Common myeloid progenitor, CD34-positive (primary cell): ENCODE measurements at regions not wholly inside any gene's neighbourhood (a gene's known extent, or its start where the extent isn't known, plus 50 kb on each side); places are given as distances from the start of the nearest gene placed in this dataset.

Experiments used
- CTCF ChIA-PET: fragments of 350-600 bp; sonication (Branson Sonifier 250); formaldehyde crosslinking; loops from one replicate; lab custom pipeline; 2021; ENCODE audit warnings: antibody characterized with exemption; lab: Charles Lee
- POLR2A ChIA-PET: fragments of 350-600 bp; sonication (Branson Sonifier 250); formaldehyde crosslinking; loops from one replicate; lab custom pipeline; 2021; ENCODE audit warnings: antibody characterized with exemption; lab: Charles Lee
- DNase-seq, 3 donors: peaks; one replicate each; pipeline versions ENCODE4 v3.0.0 to v3.0.0-alpha.2; 2013
- H3K27ac ChIP-seq, 2 experiments: 1 replicate in 1 of 2; 2 replicates in 1 of 2; pipeline ENCODE4 v1.7.0; 2013; ENCODE audit warnings: inconsistent platforms in 2 of 2, low read length in 2 of 2, mild to moderate bottlenecking in 2 of 2, low read depth in 1 of 2, moderate library complexity in 1 of 2; ENCODE audit not compliant: severe bottlenecking in 2 of 2, insufficient read depth in 1 of 2, poor library complexity in 1 of 2
- H3K27me3 ChIP-seq, 5 experiments: replicated peaks in 2 of 5; 1 replicate in 3 of 5; 2 replicates in 2 of 5; pipeline versions ENCODE4 v1.6.1 to v1.7.0; 2013; ENCODE audit warnings: low read length in 4 of 5, mild to moderate bottlenecking in 2 of 5, moderate library complexity in 2 of 5, inconsistent platforms in 1 of 5; ENCODE audit not compliant: insufficient read depth in 5 of 5, control insufficient read depth in 4 of 5
- H3K36me3 ChIP-seq, 4 experiments: 1 replicate in 2 of 4; 2 replicates in 2 of 4; pipeline versions ENCODE4 v1.6.1 to v1.7.0; 2013; ENCODE audit warnings: low read length in 3 of 4, control low read depth in 1 of 4, mild to moderate bottlenecking in 1 of 4; ENCODE audit not compliant: control insufficient read depth in 4 of 4, insufficient read depth in 4 of 4
- H3K4me1 ChIP-seq, 4 experiments: 1 replicate in 3 of 4; 2 replicates in 1 of 4; pipeline versions ENCODE4 v1.6.1 to v1.7.1; 2013; ENCODE audit warnings: low read length in 3 of 4, mild to moderate bottlenecking in 3 of 4, control low read depth in 1 of 4, inconsistent platforms in 1 of 4, moderate library complexity in 1 of 4; ENCODE audit not compliant: control insufficient read depth in 4 of 4, insufficient read depth in 4 of 4; ENCODE audit errors: control extremely low read depth in 1 of 4
- H3K4me3 ChIP-seq, 7 experiments: 1 replicate in 4 of 7; 2 replicates in 3 of 7; pipeline versions ENCODE4 v1.5.1 to v1.7.0; 2013; ENCODE audit warnings: mild to moderate bottlenecking in 7 of 7, low read length in 6 of 7, moderate library complexity in 6 of 7, inconsistent platforms in 2 of 7, low read depth in 2 of 7, control low read depth in 1 of 7; ENCODE audit not compliant: insufficient read depth in 4 of 7, control insufficient read depth in 1 of 7; ENCODE audit errors: extremely low read depth in 1 of 7
- H3K9me3 ChIP-seq, 5 experiments: 1 replicate in 4 of 5; 2 replicates in 1 of 5; pipeline versions ENCODE4 v1.6.1 to v1.7.1; 2013; ENCODE audit warnings: low read length in 4 of 5, mild to moderate bottlenecking in 2 of 5, inconsistent platforms in 1 of 5, low read depth in 1 of 5, moderate library complexity in 1 of 5; ENCODE audit not compliant: control insufficient read depth in 4 of 5, insufficient read depth in 2 of 5; ENCODE audit errors: control extremely low read depth in 1 of 5
- WGBS: methylation state at CpG from one replicate; pipeline ENCODE4 v1.1.5; 2013; ENCODE audit not compliant: insufficient coverage; 5-methylcytosine and 5-hydroxymethylcytosine counted together

GRCh38 chr12:16415155-16415554 lies 67.7 kb downstream of the MGST1 start:
- no peak for DNase-seq
- Histone ChIP-seq H3K9me3 (no peaks in the 10 kb centered on the region), H3K4me3 (no peak overlapping the region), H3K27me3 (no peaks in the 10 kb centered on the region), H3K4me1 (no peaks in the 10 kb centered on the region), H3K36me3 (no peaks in the 10 kb centered on the region), H3K27ac (no peak overlapping the region)
- ChIA-PET POLR2A (no interaction called here), CTCF (no interaction called here)

- POLR2A ChIA-PET = no interaction called here
- no peak for DNase-seq
- no peak overlapping the region for H3K4me3 ChIP-seq
- no peaks in the 10 kb centered on the region for H3K36me3 ChIP-seq
- CTCF ChIA-PET = no interaction called here
- no peak overlapping the region for H3K27ac ChIP-seq
- H3K9me3 ChIP-seq = no peaks in the 10 kb centered on the region
- H3K27me3 ChIP-seq = no peaks in the 10 kb centered on the region
- H3K4me1 ChIP-seq = no peaks in the 10 kb centered on the region
Measured at GRCh38 chr12:16417058-16417457, 69.6 kb downstream of the MGST1 start.

DNA sequence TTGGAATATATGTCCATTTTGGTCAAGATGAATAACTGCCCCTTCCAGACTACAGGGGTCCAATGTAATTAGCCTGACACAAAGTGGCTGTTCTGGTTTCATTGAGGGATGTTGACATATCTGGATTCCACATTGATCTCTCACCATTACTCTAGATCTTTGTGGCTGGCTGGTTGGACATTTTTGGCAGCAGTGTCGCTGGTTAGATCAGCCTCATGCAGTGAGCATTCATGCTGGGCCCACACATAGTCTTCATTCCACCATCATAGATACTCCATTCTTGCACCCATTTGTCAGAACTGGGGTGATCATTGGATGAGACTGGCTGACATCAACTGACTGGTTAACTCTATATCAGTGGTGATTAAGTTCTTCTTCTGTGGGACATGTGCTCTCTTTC lies 74.4 kb downstream of the MGST1 start:
- Histone ChIP-seq H3K4me3 (no peak overlapping the region), H3K36me3 (no peaks in the 10 kb centered on the region), H3K27ac (no peak overlapping the region), H3K27me3 (no peaks in the 10 kb centered on the region), H3K9me3 (peaks cover 0 to 2% (median 0%) of the 10 kb centered on the region in 5 experiments), H3K4me1 (no peaks in the 10 kb centered on the region)
- CTCF ChIA-PET = no interaction called here
- POLR2A ChIA-PET = no interaction called here
- DNase-seq = no peak
- no CpG with 5 or more reads among the region's 1 CpG for WGBS

DNA sequence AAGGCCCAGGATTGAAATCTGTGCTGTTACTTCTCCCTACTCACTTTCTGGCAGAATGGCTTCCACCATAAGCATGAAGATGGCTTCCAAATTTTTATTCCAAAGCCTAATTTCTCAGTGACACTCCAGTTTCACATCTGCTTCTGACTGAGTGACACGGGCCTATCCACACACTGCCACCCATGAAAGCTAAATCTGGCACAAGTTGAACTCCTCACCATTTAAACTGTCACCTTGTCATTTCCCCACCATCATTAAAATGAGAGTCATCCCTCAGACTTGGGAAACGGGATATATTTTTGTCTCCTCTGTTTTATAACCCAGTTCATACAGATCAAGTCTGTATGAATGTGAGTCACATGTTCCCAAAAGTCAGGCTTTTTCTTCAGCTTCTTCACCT lies 77.1 kb downstream of the MGST1 start:
- Histone ChIP-seq H3K27ac (no peak overlapping the region), H3K27me3 (no peaks in the 10 kb centered on the region), H3K36me3 (no peaks in the 10 kb centered on the region), H3K4me3 (no peak overlapping the region), H3K4me1 (no peaks in the 10 kb centered on the region), H3K9me3 (peaks cover 0 to 2% (median 0%) of the 10 kb centered on the region in 5 experiments)
- WGBS = 81% methylated on average over 1 of the region's 2 CpGs
- no peak for DNase-seq
- ChIA-PET POLR2A (no interaction called here), CTCF (no interaction called here)

DNA sequence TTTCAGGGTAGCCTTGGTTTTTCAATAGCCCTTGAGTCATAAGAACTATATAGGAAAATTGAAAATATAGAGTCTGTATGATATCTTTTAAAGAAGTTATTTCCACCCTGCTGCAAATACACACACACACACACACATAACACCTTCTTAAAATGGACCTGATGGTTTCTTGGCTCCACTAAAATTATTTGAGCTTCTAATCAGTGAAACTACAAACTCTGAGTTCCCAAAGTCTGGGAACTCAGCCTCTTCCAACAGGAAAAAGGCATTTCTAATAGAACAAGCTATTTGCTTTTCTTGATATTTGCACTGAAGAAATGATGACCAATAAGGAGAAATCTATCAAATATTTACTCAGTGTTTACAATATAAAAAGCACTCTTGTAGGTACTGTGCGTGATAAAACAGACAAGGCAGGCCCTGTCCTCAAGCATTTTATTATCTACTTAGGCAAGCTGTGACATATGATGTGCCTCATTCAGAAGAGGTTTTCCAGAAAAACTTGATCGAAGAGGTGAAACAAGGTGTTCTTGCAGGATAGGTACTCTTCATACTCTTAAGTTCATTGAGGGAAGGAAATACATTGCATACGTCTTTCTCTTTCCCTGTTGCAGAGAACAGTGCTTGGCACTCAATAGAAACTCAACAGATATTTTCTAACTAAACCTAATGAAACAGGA lies 88.6 kb downstream of the MGST1 start:
- no peak for DNase-seq
- no peaks in the 10 kb centered on the region for H3K9me3 ChIP-seq
- H3K27ac ChIP-seq = no peak overlapping the region
- ChIA-PET CTCF (no interaction called here), POLR2A (no interaction called here)
- H3K27me3 ChIP-seq = peaks cover 0 to 2% (median 0%) of the 10 kb centered on the region in 5 experiments
- WGBS = 100% methylated on average over 2 of the region's 3 CpGs
- H3K36me3 ChIP-seq = no peaks in the 10 kb centered on the region
- H3K4me1 ChIP-seq = no peaks in the 10 kb centered on the region
- H3K4me3 ChIP-seq = no peak overlapping the region

DNA sequence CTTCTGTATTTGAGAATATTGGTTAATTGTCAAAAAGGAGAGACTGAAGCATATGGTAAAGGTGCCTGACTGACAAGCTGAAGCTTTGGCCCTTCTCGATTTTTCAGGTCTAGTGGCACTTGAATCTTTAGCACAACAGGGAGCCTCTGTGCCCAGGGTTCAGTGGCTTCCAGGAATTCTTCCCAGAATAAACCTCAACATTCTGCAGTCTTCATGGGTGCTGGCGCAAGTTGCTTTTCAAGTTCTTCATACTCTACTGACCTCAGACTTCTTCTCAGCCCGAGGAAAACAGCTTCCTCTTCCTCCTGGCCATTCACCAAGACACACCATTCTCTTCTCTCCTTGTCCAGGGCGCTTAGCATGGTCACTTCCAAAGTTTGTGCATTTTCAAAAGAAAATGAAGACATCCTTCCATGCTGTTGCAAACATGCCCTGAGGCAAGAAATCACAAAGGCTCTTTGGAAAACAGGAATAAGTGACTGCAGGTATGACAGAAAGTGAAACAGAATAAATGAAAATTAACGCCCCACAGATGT lies 89.9 kb downstream of the MGST1 start:
- ChIA-PET CTCF (no interaction called here), POLR2A (no interaction called here)
- 58% methylated on average over 4 of the region's 5 CpGs for WGBS
- no peaks in the 10 kb centered on the region for H3K4me1 ChIP-seq
- no peaks in the 10 kb centered on the region for H3K9me3 ChIP-seq
- H3K27ac ChIP-seq = no peak overlapping the region
- no peak overlapping the region for H3K4me3 ChIP-seq
- no peak for DNase-seq
- no peaks in the 10 kb centered on the region for H3K36me3 ChIP-seq
- H3K27me3 ChIP-seq = peaks cover 0 to 2% (median 0%) of the 10 kb centered on the region in 5 experiments

DNA sequence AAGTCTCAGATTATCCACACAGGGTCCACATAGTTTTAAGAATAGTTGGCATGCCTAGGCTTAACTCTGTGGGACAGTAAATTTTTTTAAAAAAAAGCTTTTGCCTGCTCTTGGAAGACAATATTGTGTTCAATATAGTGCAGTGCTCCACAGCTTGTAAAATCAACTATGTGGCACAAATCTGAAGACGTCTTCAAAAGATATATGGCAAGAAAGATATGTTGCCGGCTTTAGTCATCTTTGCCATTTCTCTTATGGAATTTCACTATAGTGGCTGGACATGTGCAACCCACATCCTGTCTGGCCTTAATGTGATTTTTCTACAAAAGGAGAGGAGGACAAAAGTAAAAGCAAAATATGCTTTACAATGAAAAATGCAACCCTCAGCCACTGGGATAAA lies 90.5 kb downstream of the MGST1 start:
- ChIA-PET POLR2A (no interaction called here), CTCF (no interaction called here)
- H3K4me1 ChIP-seq = no peaks in the 10 kb centered on the region
- WGBS = 95% methylated on average over 2 of the region's 2 CpGs
- H3K27ac ChIP-seq = no peak overlapping the region
- H3K36me3 ChIP-seq = no peaks in the 10 kb centered on the region
- H3K27me3 ChIP-seq = peaks cover 0 to 2% (median 0%) of the 10 kb centered on the region in 5 experiments
- H3K4me3 ChIP-seq = no peak overlapping the region
- no peak for DNase-seq
- H3K9me3 ChIP-seq = no peaks in the 10 kb centered on the region
